K562 (cell line): ENCODE measurements at regions not wholly inside any gene's neighbourhood (a gene's known extent, or its start where the extent isn't known, plus 50 kb on each side); places are given as distances from the start of the nearest gene placed in this dataset.

Source experiments
- ATAC-seq: fragments of 200-7000 bp; cut with Tn5 transposase; 3 replicates; pipeline ENCODE4 v1.9.1; 2020; ENCODE audit warnings: moderate library complexity
- BruUV-seq: library from RNA; stranded (reverse); fragments of 400-500 nt; replicated peaks from 2 replicates; lab custom pipeline; 2021; lab: Mats Ljungman, UMichigan
- CTCF ChIA-PET: fragments of 300-600 bp; formaldehyde crosslinking; extraction: SDS; loops from one replicate; lab custom pipeline; 2021; ENCODE audit warnings: low intra/inter-chr PET ratio; lab: Yijun Ruan, JAX
- POLR2A ChIA-PET: fragments of 300-600, 350-650 bp; sonication (Branson Sonifier 250); formaldehyde crosslinking; extraction: SDS; loops from one replicate; lab custom pipeline; 2021; ENCODE audit warnings: antibody characterized with exemption, inconsistent platforms; lab: Yijun Ruan, JAX
- DNase-seq, 4 experiments: peaks; one replicate each; pipeline versions ENCODE4 v3.0.0 to v3.0.0-alpha.2; 2011 to 2018; ENCODE audit warnings: low spot score in 3 of 4, mixed read lengths in 3 of 4; ENCODE audit errors: extremely low read depth in 1 of 4
- FAIRE-seq: peaks from 2 replicates; lab custom pipeline; 2011; peaks lifted over from hg19 to GRCh38; lab: Jason Lieb, UNC
- H2AFZ ChIP-seq: 2 replicates; pipeline ENCODE4 v1.6.0; 2011; ENCODE audit warnings: low read depth, low read length, control low read depth, inconsistent platforms
- H3K27ac ChIP-seq: fragments of 200-600 bp; 3 replicates; pipeline ENCODE4 v1.8.0; 2011; ENCODE audit warnings: low read depth, mild to moderate bottlenecking, control low read depth, inconsistent platforms, low read length, moderate library complexity, mixed read lengths; ENCODE audit errors: extremely low read depth
- H3K27me3 ChIP-seq, 2 experiments: fragments of 300-600 bp in 1 of 2; 2 replicates in 1 of 2; 3 replicates in 1 of 2; pipeline versions ENCODE4 v1.6.0 to v1.8.0; 2011; ENCODE audit warnings: inconsistent platforms in 2 of 2, low read length in 2 of 2, mild to moderate bottlenecking in 1 of 2, mixed read lengths in 1 of 2, moderate library complexity in 1 of 2; ENCODE audit not compliant: control insufficient read depth in 2 of 2, insufficient read depth in 2 of 2
- H3K36me3 ChIP-seq: fragments of 300-600 bp; 3 replicates; pipeline ENCODE4 v1.8.0; 2011; ENCODE audit warnings: mild to moderate bottlenecking, low read length, inconsistent platforms; ENCODE audit not compliant: control insufficient read depth, insufficient read depth
- H3K4me1 ChIP-seq, 2 experiments: fragments of 200-600 bp in 1 of 2; replicated peaks in 1 of 2; 2 replicates in 1 of 2; 3 replicates in 1 of 2; pipeline versions ENCODE4 v1.5.1 to v1.8.0; 2011; ENCODE audit warnings: inconsistent platforms in 2 of 2, low read length in 2 of 2, mild to moderate bottlenecking in 1 of 2, mixed read lengths in 1 of 2, moderate library complexity in 1 of 2; ENCODE audit not compliant: control insufficient read depth in 2 of 2, insufficient read depth in 2 of 2
- H3K4me2 ChIP-seq: 2 replicates; pipeline ENCODE4 v1.6.1; 2011; ENCODE audit warnings: low read length, control low read depth, inconsistent platforms, mixed read lengths; ENCODE audit not compliant: insufficient read depth
- H3K4me3 ChIP-seq: fragments of 200-600 bp; sonication (generic), shearing (Covaris generic); 2 replicates; pipeline ENCODE4 v1.5.1; 2016; ENCODE audit warnings: control low read depth, inconsistent platforms
- H3K79me2 ChIP-seq: fragments of 200-600 bp; 3 replicates; pipeline ENCODE4 v1.8.0; 2011; ENCODE audit warnings: low read length, inconsistent platforms; ENCODE audit not compliant: control insufficient read depth, insufficient read depth
- H3K9ac ChIP-seq, 2 experiments: 2 replicates each; pipeline versions ENCODE4 v1.6.0 to v1.6.1; 2011; ENCODE audit warnings: low read depth in 2 of 2, low read length in 2 of 2, control low read depth in 1 of 2, inconsistent platforms in 1 of 2, mild to moderate bottlenecking in 1 of 2, mixed read lengths in 1 of 2; ENCODE audit not compliant: insufficient read depth in 1 of 2
- H3K9me1 ChIP-seq: one replicate; pipeline ENCODE4 v1.6.0; 2011; ENCODE audit warnings: inconsistent platforms, mild to moderate bottlenecking, low read length, moderate library complexity; ENCODE audit not compliant: control insufficient read depth, insufficient read depth
- H3K9me3 ChIP-seq: replicated peaks from 2 replicates; pipeline ENCODE4 v1.5.1; 2011; ENCODE audit warnings: low read depth, low read length, inconsistent platforms; ENCODE audit not compliant: control insufficient read depth, insufficient read depth
- H4K20me1 ChIP-seq: replicated peaks from 2 replicates; pipeline ENCODE4 v1.6.1; 2011; ENCODE audit warnings: low read length, inconsistent platforms, mixed read lengths; ENCODE audit not compliant: control insufficient read depth, insufficient read depth
- CBFA2T2 ChIP-seq: fragments of 450-650 bp; conservative IDR thresholded peaks from 2 replicates; pipeline ENCODE4 v1.6.1; 2017; ENCODE audit warnings: mild to moderate bottlenecking
- CBX8 ChIP-seq: fragments of 200-600 bp; sonication (generic); IDR thresholded peaks from 2 replicates; pipeline ENCODE4 v1.6.1; 2012; ENCODE audit warnings: borderline replicate concordance, mixed run types, low read depth, mild to moderate bottlenecking, moderate library complexity, mixed read lengths, low read length, control low read depth, inconsistent platforms; ENCODE audit not compliant: poor library complexity, severe bottlenecking; ENCODE audit errors: extremely low read depth
- EHMT2 ChIP-seq: fragments of 450-650 bp; IDR thresholded peaks from 2 replicates; pipeline ENCODE4 v1.6.1; 2018; ENCODE audit warnings: antibody characterized with exemption
- NCOA1 ChIP-seq: fragments of 450-650 bp; IDR thresholded peaks from 2 replicates; pipeline ENCODE4 v1.6.1; 2016; ENCODE audit warnings: low read depth
- TAF9B ChIP-seq: fragments of 450-650 bp; IDR thresholded peaks from 2 replicates; pipeline ENCODE4 v1.6.1; 2018; ENCODE audit warnings: mild to moderate bottlenecking; ENCODE audit not compliant: partially characterized antibody
- ZBED1 ChIP-seq: IDR thresholded peaks from 2 replicates; pipeline ENCODE4 v1.6.1; 2014
- whole genome bisulfite sequencing: fragments of 100-300 bp; shearing (Covaris generic); methylation state at CpG from one replicate; pipeline ENCODE4 v1.1.6; 2016; ENCODE audit warnings: low coverage, mixed read lengths; ENCODE audit not compliant: insufficient coverage; ENCODE audit errors: missing lambda C conversion rate; 5-methylcytosine and 5-hydroxymethylcytosine counted together
- in situ Hi-C: fragments of 300-500 bp; cut with MboI; formaldehyde crosslinking; loops from 4 replicates; pipeline ENCODE4 v1.15.0; 2018; ENCODE audit warnings: inconsistent platforms, mixed read lengths
- intact Hi-C: fragments of 100-400 bp; cut with micrococcal nuclease; formaldehyde crosslinking; loops from 2 replicates; pipeline ENCODE4 v1.14.2; 2022

- no peak overlapping the region for H3K9ac ChIP-seq
- H3K79me2 ChIP-seq = no peaks in the 10 kb centered on the region
- ChIA-PET CTCF (no interaction called here), POLR2A (no interaction called here)
- no peak for ATAC-seq
- WGBS = 0% methylated on average over 2 of the region's 2 CpGs
- no peak overlapping the region for H3K4me3 ChIP-seq
- H3K4me1 ChIP-seq = no peaks in the 10 kb centered on the region
- no peaks in the 10 kb centered on the region for H3K36me3 ChIP-seq
- FAIRE-seq = no peak
- H3K4me2 ChIP-seq = no peak overlapping the region
- no peak overlapping the region for H2AFZ ChIP-seq
- intact Hi-C loops = no loop called here
- DNase-seq = no peak
- in situ Hi-C loops = no loop called here
- H3K9me1 ChIP-seq = no peaks in the 10 kb centered on the region
- no TSS peak for BruUV-seq
- no peak overlapping the region for H3K27ac ChIP-seq
- H3K9me3 ChIP-seq = no peaks in the 10 kb centered on the region
- no peaks in the 10 kb centered on the region for H4K20me1 ChIP-seq
- TF ChIP-seq NCOA1 (no peak), EHMT2 (no peak), CBFA2T2 (no peak), CBX8 (no peak), TAF9B (no peak)
- no peaks in the 10 kb centered on the region for H3K27me3 ChIP-seq
Measured at GRCh38 chr3:74106925-74107324, 482.2 kb upstream of the PDZRN3 start.

- intact Hi-C loops (no loop called here), in situ Hi-C loops (no loop called here)
- FAIRE-seq = no peak
- ATAC-seq = no peak
- H3K4me2 ChIP-seq = no peak overlapping the region
- H3K4me1 ChIP-seq = no peaks in the 10 kb centered on the region
- no peaks in the 10 kb centered on the region for H3K9me1 ChIP-seq
- H3K27ac ChIP-seq = no peak overlapping the region
- H4K20me1 ChIP-seq = no peaks in the 10 kb centered on the region
- POLR2A ChIA-PET = no interaction called here
- no peaks in the 10 kb centered on the region for H3K79me2 ChIP-seq
- DNase-seq = no peak
- H3K9ac ChIP-seq = no peak overlapping the region
- no peak overlapping the region for H2AFZ ChIP-seq
- CTCF ChIA-PET = no interaction called here
- no peaks in the 10 kb centered on the region for H3K36me3 ChIP-seq
- WGBS = 0% methylated on average over 1 of the region's 2 CpGs
- H3K9me3 ChIP-seq = no peaks in the 10 kb centered on the region
- H3K27me3 ChIP-seq = no peaks in the 10 kb centered on the region
- no peak overlapping the region for H3K4me3 ChIP-seq
- BruUV-seq = no TSS peak
- TF ChIP-seq ZBED1 = no peak
Measured at GRCh38 chr3:74091204-74091603, 466.5 kb upstream of the PDZRN3 start.
